NCI-H2171 (cell line): ENCODE measurements at regions not wholly inside any gene's neighbourhood (a gene's known extent, or its start where the extent isn't known, plus 50 kb on each side); places are given as distances from the start of the nearest gene placed in this dataset.
"Not testable (repeated sequence)": the region's sequence is repeated elsewhere in the genome, so short reads cannot be mapped to it uniquely, and the experiment has no call there.

Source experiments
- DNase-seq: peaks from one replicate; lab custom pipeline; 2025; lab: John Stamatoyannopoulos, UW

DNA sequence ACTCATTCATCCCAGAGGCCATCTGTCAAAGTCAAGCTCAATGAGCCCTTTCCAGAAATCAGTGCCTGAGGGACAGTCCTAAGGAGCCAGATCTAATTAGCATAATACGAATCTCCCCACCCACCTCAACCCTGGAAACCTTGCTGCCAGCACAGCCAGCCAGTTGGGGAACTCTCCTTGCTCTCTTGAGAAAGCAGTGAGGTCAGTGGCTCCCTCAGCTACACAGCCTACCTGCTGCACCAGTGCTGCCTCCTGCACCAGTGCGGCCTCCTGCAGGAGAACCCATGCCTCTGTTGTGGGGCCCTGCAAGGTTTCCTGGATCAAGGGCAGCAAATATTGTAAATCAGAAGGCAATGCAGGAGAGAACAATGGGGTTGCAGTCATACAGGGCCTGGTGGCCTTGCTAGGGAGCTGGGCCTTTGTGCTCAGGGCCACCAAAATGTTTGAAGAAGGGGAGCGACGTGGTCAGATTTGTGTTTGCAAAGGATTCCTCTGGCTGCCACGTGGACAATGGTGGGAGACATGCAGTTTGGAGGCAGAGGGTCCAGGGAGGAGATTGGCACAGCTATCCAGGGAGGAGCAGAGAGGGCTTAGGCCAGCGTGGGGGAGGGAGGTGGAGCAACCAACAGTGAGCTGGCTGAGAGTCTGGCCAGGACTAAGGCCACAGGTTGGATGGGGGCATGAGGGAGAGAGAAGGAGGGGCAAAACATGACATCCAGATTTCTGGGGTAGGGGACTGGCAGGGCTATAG is 124.3 kb upstream of the MAMLD1 start:
- no peak for DNase-seq

DNA sequence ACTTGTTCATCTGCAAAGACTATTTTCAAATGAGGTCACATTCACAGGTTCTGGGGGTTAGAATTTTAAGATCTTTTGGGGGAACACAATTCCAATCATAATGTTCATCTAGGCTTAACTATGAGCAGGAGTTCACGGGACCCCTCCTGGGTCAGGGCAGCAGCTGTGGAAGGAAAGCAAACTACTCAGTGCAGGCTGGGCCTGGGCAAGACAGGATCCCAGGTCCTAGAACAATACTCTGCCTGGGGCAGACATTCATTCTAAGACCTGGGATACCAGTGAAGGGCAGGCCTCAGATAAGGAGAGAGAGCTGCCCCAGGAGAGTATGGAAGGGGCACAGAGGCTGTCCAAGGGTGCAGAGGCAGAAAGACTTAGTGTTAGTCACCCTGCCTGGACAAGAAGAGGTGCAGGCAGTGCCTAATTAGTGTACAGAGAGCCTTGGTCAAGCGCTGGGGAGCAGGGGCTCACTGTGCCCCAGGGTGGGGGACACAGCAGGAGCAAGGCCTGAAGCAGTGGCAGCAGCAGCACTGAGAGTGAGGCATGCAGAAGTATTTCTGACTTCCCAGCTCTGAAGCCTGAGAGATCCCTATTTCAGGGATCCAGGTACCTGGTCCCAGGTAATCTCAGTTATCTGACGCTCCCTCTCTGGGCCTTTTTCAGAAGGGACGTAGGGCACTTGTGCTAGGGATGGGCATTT is 123.0 kb upstream of the MAMLD1 start:
- no peak for DNase-seq

DNA sequence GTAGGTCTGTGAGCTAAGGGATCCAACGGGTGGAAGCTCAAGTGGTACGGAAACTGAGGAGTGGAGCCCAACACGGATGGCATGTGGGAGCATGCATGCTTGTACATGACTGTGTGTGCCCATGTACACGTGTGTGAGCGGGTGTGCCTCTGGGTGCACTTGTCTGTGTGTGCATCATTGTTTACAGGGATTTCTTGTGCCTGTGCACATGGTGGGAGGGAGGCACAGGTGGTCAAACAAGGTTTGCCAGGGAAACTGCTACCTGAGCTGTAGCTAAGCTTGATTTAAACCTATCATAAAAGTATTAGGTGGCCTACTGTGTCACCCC is 122.5 kb upstream of the MAMLD1 start:
- no peak for DNase-seq

DNA sequence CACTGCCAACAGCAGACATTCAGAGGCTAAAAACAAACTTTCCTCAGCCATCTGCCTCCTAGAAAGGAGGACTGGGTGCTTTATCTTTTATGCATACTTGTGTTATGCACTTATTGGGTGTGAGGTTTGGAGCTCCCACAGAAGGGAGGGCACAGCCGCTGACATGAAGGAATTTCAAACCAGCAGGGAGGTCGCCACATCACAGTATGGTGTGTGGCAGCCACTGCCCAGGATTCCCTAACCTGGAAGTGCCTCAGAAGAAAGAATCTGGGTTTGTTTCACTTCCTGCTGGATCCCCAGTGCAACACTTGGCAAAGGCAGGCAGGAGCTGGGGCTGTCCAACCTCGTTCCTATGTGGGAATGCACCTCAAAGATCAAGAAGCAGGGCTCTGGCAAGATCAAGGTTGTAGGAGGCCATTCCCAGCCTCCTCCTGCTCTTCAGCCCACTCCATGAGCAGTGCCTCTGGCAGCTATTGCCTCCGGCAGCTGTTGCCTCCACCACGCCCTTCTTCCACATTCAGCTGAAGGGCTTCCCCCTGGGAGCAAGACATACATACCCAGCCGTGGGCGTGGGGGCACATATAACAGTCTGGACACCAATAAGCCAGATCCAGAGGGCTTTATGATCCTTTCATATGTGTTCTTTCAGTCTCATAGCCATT is 109.0 kb upstream of the MAMLD1 start:
- no peak for DNase-seq

DNA sequence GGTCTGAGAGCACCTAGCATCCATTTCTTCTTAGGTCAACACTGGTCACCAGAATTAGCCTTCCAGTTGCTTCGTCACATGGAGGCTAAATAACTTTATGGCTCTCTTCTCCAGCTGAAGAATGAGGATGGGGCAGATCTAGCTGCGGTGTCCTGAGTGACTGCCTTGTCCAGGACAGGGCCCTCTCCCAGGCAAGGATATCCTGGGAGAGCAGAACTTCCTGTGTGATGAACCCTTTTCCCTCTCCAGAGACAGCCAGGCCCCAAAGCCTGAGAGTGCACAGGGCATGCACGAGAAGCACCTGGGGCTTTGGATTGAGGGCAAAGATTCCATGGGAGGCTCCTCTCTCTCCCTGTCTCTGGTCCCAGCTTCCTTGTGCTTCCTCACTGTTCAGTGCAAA is 108.2 kb upstream of the MAMLD1 start:
- DNase-seq, result no peak

DNA sequence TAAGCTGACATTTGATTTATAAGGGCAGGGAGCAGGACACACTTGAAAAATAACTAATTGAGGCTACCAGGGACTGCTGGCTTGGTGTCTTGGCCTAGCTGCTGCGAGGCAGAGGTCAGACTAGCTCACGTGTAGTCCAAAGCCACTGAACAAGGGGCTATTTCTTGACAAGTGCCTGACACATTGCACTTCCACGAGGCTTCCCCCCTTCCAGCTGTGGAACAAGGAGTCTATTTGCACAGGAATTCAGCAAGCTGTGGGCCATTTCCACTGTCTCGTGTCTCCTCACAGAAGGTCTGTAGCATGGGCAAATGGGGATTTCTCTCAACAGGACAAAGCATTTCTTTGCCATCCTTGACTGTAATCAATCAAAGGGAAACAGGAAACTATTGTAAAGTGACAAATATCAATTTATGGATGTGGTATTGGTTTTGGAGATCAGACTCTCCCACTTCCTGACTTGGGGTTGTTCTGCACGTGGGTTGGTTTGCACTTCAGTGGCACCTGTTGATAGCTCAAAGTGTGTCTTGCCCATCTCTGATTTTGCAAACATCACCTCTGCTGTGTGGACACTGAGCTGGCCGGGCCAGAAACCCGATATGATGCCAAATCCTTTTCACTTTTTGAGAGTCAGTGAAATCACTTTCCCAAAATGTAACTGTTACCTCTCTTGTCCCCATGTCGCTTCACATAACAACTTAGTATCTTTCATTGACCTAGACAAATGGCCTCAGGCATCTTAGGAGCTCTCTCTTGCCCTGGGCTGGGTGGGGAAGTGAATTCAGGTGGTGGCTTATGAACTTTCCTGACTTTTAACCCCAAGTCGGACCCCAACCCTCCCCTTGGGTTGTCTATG is 107.4 kb upstream of the MAMLD1 start:
- no peak for DNase-seq

DNA sequence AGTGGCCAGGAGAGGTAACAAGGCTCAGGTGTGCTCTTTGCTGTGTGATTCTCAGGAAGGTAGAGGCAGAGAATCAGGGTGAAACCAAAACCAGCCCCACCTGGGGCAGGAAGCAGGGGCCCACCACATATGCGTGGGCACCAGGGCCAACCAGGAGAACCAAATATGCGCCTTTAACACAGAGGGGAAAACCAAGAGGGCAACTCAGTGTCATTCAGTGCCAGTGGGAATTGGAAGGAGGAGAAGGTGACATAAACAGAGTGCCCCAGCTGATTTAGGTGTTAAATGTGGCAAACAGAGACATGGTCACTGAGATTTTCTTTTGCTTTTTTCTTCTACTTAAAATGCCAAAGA is 106.8 kb upstream of the MAMLD1 start:
- DNase-seq, result no peak

DNA sequence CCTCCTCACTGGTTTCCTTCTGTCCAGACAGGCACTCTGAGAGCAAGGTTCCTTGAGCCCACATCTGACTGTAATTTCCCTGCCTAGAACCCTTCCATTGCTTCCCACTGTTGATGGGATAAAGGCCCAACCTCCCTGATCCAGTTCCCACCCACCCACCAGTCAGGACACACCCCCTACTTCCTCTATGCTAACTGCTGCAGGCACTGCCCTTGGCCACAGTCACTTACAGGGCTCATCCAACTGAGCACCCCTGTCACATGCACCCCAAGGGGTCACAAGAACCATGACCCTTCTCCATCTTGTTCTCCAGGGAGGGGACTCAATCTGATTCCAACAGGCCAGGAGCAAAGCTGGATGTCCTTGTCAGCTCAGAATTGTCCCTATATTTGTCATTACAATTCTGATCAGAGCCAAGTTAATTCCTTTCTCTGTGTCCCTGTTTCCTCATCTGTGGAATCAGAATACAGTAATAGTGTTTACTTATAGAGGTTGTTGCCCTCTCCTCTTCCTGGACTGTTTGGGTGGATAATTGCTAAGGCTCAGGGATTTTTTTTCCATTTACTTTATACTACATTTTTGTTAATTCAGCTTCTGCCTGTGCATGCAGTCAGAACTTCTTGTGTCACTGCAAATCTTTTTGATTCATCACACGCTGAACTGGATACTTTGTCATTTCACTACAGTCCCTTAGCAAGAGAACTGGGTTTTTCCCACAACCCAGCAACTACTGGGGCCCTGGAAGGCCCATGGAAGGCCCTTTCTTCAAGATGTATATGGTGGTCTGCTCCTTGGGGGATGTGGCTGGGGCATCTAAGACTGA is 105.6 kb upstream of the MAMLD1 start:
- DNase-seq, result no peak

DNA sequence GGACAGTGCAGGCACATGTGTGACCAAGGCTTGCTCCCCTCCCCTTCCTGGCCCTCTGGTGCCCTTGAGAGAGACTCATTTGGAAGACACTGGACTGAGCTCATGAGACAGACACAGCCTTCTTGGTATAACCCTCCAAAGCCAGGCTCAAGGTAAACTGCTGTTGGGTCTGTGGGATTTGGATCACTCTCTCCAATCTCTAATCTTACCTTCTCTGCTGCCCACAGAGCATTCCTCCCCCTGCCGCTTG is 105.0 kb upstream of the MAMLD1 start:
- no peak for DNase-seq

DNA sequence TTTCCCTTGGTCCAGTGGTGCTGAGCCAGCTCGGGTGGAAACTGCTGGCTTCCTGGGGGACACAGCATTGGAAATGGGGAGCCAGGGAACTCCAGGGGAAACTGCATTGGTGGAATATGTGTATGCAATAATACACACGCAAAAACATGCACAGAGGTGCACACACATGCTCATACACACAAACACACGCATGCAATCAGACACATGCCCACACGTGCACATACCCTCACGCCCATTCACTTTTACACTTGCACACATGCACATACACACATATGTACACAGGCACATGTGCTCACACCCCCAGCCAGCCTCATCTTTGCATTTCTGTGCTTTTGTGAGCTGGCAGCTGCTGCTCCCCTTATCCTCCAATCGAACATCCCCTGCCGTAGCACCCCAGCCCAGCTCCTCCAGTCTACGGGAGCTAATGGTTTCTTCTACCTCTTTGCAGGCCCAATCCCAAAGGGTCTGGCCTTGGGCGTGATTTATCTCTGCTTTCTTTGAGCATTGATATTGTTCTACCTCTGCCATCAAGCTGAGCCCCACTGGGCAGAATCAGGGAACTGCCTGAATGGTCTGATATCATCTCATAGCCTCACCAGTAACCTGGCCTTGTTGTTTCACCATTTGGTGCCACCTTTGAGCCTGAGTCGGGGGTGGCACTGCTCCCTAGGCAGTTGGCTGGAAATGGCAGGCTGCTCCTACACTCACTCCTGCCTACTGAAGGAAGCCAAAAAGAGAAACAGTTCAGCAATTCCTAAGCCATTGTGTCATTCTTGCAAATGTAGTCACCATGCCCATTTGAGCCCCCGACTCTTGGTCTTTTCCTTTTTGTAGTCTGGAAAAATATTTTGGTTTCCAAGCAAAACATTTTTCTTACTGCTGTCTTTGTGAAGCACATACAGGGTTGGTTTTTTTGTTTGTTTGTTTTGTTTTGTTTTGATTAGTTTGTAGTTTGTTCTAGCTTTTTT is 104.4 kb upstream of the MAMLD1 start:
- DNase-seq, result no peak

DNA sequence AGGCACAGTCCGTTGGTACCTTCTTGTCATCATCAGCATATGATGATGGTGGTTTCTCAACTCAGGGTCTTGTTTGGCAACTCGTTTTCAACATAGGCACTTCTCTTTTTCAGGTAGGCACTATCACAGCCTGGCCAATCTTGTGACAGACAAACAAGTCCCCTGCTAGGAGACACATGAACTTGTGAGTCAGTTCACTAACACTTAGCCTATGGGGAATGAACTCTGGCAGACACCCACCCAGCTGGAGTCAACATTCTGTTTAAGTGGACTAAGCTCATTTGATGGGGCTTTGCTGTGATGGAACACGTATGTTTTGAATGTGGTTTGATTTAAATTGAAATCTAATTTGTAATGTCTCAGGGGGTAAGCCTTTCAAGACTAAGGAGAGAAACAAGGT is 100.7 kb upstream of the MAMLD1 start:
- no peak for DNase-seq

DNA sequence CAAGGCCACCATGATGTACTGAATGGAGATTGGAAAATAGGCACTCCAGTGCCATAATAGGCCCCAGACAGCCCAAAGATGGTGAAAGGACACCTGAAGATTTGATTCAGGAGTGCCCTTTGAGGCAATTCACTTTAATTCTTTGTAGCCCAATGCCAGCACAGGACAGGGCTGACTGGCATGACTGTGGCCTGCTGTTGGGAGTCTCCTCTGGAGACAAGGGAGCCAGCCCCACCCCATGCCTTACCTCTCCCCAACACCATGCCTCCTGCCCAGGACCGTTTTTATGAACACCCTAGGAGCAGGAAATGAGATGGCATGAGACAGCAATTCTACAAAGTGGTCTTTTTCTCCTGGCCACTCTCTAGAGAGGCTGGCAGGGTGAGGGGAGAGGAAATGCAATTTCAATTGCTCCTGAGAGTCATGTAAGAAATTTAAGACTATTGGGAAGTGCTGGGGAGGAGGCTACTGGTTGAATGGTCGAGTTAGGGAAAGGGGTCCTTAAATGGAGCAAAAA is 94.2 kb upstream of the MAMLD1 start:
- no peak for DNase-seq

DNA sequence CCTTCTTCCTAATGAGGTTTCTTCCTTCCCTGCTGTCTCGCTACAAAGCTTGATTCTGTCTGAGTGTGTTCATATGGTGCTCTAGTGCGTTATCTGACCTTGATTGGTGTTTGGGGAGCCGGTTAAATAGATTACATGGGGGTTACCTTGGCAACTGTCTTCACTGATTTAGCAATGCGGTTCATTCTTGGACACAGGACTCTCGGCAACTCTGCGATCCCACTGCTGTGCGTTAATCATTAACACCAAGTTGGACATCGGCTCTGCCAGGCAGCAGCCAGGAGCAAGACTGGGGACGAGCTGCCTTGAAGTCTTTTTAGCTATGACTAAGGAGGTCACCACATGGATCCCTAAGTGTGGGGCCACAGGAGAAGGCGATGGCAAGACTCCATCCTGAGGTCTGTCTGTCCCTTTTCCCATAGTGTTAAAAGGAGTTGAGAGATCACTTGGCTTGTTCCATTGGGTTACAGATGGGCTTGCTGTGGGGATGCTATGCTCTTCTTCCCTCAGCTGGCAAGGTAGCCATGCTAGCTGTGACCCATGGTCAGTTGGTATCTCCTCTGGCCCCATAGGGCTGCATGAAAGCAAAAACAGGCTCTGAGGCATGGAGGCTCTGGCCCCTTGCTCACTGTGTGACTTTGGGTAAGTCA is 93.4 kb upstream of the MAMLD1 start:
- DNase-seq, result no peak

DNA sequence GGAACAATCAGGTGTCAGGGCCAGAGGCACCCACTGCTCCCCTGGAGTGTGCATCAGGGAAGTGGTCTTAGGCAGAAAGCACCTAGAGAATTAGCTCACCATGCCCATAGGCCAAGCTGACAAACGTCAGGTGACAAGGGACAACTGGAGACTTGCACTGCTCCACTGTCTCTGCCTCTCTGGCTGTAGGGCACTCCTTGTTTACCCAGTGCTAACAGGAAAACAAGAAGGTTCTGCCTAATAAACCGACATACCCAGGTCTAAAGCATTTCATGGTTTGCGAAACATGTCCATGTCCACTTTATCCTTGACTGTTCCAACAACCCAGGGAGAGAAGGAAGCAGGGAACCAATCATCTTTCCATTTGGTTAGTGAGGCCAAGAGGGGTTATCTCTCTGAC is 92.5 kb upstream of the MAMLD1 start:
- DNase-seq, result no peak

DNA sequence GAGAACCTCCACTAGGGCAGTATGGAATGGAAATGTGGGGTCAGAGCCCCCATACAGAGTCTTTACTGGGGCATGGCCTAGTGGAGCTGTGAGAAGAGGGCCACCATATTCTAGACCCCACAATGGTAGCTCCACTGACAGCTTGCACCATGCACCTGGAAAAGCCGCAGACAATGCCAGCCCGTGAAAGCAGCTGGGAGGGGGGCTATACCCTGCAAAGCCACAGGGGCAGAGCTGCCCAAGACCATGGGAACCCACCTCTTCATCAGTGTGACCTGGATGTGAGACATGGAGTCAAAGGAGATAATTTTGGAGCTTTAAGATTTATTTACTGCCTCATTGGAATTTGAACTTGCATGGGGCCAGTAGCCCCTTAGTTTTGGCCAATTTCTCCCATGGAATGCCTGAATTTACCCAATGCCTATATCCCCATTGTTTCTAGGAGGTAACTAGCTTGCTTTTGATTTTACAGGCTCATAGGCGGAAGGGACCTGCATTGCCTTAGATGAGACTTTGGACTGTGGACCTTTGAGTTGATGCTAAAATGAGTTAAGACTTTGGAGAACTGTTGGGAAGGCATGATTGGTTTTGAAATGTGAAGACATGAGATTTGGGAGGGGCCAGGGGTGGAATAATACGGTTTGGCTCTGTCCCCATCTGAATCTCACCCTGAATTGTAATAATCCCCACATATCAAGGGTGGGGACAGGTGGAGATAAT is 89.4 kb upstream of the MAMLD1 start:
- not testable (repeated sequence) for DNase-seq

DNA sequence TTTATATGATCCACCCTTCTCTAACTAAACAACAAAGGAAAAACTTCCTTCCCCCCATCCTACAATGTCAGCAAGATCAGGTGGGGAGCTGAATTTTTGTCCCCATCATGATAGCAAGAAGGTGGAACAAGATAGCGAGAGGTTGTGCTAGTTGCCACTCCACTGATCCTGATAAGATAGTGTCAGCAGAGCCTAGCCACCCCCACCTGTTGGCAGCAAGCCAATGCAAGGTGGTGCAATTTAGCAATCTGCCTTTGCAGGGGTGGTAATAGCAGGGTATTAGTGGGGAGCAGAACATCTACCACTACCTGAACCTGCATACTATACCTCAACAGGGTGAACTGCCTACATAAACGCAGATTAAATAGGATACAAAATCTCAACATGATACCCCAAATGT is 80.2 kb upstream of the MAMLD1 start:
- DNase-seq, result no peak

DNA sequence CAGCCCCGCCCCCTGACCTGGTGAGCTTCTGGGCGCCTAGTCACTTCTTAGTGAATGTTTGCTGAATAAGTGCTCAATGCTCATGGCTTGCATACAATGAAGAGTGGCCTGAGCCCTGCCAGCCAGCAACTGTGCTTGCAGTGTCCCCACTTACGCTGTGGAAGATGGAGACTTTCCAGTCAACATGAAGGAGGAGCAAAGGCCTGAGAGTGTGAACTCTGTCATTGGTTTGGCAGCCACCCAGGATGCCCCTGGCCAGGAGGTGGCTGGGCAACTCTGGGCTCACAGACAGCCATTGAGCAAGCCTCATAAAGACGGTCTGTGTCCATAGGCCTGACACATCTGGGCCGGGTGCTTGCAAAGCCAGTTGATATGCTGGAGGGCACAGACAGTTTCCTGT is 72.1 kb upstream of the MAMLD1 start:
- no peak for DNase-seq

DNA sequence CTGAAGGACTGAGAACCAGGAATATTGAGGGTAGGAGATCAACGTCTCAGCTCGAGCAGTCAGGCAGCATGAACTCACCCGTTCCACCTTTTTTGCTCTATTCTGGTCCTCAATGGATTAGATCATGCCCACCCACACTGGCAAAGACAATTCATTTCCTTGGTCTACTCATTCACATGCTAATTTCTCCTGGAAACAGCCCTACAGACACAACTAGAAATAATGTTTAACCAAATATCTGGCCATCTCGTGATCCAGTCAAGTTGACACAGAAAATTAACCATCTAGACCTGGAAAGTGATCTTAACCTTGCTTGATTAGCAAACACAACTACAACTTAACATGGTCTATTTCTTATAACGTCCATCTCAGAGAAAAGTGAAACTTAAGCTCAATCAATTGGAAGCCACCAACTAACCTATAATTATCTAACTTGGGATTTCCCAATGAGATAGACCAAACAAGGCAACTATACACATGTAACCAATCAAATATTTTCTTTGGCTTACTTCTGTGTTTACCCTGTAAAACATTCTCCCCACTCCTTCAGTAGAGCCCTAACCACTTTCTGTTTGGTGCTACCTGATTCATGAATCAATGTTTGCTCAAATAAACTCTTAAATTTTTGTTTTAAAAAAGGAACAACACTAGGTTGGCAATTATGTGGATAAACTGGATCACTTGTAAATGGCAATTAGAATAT is 69.7 kb upstream of the MAMLD1 start:
- DNase-seq, result no peak
